SKM-1 (cell line): ENCODE measurements at regions not wholly inside any gene's neighbourhood (a gene's known extent, or its start where the extent isn't known, plus 50 kb on each side); places are given as distances from the start of the nearest gene placed in this dataset.
"Not testable (repeated sequence)": the region's sequence is repeated elsewhere in the genome, so short reads cannot be mapped to it uniquely, and the experiment has no call there.

Experiments
- DNase-seq: peaks from one replicate; lab custom pipeline; 2025; ENCODE audit not compliant: unreplicated experiment; lab: John Stamatoyannopoulos, UW

DNA sequence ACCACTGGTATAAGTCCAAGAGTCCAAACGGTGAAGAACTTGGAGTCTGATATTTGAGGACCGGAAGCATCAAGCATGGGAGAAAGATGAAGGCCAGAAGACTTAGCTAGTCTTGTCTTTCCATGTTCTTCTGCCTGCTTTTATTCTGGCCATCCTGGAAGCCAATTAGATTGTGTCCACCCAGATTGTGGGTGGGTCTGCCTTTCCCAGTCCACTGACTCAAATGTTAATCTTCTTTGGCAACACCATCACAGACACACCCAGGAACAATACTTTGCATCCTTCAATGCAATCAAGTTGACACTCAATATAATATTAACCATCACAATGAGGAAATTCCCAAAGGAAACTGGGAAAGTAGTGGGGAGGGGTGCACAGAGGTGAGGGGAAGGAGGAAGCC, 340.1 kb downstream of the BMP4 start:
- DNase-seq, result not testable (repeated sequence)

DNA sequence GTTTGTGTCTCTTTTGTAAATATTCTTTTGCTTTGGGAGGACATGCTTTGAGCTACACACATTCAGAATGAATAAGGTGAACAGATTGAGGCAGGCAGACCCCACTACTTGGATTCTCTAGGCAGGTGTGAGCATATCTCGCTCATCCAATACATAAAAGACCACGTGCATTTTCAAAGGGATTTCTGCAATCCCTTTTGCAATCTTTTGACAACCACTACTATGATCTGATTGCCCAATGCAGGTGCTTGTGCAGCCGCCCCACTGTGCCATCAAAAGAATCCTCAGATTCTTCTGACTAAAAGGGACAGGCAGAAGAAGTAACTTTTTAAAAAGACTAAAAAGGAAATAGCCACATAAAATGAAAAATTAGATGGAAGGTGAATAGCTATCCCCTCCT, 341.4 kb downstream of the BMP4 start:
- no peak for DNase-seq

DNA sequence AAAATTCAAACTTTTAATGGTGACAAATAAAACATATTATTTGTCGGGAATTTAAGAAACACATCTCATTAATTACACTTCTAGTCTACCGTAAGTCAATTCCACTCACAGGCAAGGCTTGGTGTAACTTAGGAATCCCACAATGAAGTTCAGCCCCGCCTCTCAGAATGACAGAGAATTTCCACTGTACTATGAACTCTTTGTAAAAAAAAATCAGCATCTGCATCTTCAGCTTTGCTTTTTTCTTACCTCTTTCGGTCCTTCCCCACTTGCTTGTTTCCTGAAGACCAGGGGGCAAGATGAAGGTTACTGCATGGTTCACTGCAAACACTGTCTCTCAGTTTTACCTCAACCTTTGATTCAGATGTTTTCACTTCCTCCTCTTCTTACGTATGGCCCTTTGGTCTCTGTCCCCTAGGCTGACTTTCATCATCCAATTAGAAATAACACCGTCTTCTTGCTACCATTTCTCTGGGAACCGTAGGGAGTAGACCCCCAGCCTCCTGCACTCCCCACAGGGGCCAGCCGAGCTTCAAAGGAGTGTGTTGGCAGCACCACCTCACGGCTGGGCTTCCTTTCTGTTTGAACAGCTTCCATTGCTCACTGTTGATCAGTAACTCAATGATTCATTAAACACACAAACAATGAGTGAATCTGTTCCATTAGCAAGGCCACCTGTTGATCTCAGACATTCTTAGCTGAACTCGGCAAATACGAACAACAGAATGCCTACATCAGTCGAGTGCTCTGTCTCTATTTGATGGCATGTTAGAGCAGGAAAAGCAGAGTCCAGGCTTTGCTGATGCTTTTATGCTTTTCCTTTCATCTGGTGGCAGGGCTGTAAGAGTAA, 343.0 kb downstream of the BMP4 start:
- DNase-seq, result no peak

DNA sequence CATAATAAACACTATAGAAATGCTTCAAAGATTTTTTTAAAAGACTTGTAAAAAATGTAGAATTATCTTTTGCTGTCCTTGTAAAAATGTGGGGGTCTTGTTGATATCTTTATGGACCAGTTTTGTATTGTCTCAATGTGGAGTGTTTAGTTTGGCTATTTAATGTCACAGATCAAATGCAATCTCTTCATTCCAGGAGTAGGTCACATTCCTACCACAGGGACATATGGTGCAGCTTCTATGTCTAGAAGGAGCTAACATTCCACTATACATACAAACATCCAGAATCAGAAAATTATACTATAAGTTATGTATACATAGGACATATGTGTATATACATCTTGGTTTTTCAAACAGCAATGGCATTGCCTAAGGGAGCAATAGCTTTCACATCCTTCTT, 345.7 kb downstream of the BMP4 start:
- no peak for DNase-seq

DNA sequence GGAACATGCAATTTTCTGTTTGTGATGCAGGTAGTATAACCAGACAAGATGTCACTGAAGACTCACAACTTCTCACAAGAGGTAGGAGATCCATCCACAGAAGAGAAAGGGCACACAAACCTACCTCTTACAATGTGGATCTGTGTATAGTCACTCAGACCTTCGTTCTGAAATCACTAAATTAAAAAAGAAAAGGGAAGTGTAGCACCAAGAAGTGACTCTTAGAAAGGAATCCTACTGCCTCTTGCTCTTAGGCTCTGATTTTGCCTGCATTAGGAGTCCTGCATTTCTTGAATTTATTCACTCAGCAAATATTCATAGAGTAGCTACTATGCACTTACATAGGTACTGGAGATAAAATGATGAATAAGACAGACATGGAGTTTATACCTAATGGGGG, 347.6 kb downstream of the BMP4 start:
- no peak for DNase-seq

DNA sequence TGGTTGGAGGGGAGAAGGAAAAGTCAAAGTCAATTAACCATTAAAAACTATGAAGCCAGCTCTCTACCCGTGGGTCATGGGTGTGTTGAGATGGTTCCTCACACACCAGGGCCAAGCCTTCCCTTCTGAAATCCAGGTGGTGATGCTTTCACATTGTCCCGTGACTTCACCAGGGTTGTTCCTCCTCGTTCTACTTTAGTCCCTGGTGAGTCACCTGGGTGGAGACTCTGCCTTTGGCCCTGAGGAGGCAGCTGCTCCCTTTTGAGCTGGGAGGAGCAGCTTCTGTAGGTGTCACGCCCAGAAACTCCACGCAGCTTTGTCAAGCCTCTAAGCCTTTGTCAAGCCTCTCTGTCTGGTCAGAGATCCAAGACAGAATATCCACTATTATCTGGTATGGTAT, 348.3 kb downstream of the BMP4 start:
- DNase-seq, result no peak

DNA sequence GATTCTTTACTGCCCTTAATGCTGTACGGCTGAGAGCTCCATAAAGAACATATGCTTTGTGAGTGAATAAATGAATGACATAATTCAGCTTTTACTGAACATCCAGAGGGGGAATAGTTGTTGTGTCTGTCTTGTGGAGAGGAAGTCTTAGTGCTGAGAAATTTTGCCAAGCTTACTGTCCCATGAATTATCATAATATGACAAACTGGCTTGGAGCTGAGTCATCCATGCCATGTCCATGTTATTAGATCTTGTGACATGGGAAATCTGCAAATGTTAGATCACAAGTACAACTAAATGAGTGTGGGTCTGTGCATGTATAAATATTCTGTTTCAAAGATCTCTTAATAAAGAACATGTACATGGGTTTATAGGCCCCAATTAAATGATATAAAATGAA, 350.4 kb downstream of the BMP4 start:
- no peak for DNase-seq

DNA sequence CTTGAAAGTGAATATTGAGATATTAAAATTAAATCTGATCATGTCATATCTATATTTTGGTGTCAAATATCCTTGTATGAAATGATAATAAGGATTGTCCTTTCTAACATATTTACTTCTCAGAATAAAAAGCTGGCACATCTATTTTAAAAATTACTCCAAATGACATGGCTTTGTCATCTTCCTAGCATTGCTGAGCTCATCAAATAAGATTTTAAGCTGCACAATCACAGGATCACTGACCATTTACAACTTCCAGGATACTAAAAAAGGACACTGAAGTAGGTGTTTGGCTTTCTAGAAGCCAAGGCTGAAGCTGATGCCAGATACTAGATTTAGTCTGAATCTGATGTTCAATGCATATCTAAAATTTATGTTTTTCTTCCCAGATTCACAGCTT, 351.1 kb downstream of the BMP4 start:
- no peak for DNase-seq

DNA sequence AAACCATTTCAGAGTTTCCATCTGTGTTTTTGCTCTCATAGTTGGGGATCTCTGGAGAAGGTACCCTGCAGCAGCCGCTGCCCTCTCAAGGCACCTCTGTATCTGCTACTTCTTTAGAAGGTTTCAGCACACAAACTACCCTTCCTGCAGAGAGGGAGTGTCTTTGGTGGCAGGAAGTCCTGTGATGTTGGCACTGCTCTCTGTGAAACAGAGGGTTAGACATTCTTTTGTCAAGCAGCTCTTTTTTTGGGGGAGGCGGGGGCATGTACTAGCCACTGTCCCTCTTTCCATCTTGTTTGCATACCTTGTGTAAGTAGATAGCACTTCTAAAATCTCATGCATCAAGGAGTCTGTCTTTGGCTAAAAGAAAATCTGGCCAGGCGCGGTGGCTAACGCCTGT, 352.6 kb downstream of the BMP4 start:
- DNase-seq, result no peak

DNA sequence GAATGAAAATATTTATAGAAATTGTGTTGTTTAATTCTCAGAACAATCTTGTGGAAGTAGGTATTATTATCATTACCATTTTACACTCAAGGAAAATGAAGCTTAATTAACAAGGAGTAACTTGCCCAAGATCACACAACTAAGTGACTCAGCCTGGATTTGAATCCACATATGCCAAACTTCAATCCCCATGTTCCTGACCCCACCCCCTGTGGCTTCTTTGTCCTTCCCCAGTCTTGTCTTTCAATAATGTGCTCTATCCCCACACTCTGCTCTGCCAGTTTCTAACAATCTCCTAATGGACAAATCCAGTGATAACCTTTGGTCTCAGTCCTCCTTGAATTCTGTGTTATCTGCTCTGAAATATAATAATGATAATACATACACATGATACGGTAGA, 355.2 kb downstream of the BMP4 start:
- no peak for DNase-seq

DNA sequence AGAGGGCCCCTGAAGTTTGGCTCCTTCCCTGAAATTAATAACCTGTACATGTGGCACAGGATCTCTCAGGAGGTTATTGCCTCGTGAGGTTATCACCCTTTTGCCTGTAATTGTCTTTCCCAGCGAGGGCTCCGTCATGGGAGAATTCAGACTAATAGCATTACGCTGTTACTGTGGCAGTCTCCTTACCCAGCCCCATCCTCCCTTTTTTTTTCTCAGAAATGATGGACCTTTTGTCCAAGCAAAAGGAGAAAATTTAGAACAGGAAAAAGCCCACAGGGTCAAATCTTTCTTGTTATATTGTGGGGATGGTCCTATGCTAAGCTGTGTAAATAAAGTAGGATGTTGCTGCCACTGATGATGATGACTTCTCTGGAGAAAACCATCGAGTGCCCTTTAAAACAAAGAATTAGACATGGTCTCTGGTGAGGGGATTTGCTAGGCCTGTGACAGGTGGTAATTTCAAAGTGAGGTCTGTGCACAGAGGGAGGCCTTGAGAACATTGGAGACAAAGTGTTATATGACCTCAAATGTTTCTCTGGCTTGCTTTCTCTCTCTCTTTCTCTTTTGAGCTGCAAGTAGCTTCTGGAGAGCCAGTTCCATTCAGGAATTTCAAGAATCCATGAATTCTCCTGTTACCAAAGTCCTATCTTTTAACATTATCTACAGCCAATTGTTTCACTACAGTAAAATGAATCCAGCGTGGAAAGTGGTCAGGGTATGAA, 357.2 kb downstream of the BMP4 start:
- no peak for DNase-seq

DNA sequence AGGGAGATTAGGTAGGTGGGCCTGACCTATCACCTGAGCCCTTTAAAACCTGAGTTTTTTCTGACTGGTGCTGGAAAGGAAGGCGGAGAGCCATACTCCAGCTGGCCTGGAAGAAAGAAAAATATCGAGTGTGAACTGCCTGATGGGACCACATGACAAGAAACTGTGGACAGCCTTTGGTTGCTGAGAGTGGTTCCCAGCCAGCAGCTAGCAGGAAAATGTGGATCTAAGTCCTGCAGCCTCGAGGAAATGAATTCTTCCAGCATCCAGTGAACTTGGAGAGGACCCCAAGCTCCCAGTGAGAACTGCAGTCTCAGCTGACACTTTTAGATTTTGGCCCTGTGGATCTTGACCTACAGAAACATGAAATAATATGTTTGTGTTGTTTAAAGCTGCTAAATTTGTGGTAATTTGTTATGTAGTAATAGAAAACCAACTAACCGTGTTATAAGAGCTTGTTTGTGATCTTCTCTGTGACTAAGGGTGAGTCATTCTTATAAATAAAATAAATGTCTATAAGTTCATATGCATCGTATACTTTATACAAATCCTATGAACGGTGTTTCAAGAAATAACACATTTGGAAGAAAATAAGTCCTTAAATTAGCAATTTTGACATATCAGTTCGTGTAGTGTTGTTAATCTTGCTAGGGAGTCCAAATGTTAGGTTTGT, 359.6 kb downstream of the BMP4 start:
- DNase-seq, result no peak

DNA sequence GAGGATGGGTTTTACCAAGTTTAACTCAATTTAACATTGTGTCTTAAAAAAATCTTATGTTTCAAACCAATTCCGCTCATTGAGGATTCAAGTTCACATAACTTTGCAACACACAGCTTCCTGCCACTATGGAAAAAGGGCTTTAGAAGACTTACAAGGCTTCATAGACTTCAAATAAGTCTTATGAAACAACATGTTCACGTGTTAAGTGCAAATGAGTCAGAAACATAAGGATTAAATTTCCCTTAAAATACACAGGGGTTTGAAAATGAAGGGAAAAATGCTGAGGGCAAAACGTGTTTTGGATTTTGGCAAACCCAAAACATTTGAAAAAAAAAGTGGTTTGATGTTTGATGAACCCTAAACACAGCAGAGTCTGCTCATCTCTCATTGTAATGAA, 364.8 kb downstream of the BMP4 start:
- no peak for DNase-seq

DNA sequence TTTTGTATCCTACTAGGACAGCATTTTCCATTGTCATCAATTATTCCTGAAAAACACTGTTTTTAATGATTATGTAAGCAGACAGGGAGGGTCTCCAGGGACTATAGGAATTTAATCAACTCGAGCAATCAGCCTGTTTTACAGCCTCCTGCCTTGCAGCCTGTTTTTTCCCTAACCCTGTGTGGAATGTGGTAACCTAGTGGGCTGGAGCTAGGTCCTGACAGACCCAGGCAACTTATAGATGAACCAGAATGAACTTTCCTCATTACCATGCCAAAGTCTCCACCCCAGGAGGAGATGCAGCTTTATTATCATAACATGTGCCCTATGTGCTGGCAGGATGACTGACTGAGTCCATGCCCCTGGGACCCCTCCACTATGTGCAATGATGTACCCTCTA, 375.1 kb downstream of the BMP4 start:
- no peak for DNase-seq

DNA sequence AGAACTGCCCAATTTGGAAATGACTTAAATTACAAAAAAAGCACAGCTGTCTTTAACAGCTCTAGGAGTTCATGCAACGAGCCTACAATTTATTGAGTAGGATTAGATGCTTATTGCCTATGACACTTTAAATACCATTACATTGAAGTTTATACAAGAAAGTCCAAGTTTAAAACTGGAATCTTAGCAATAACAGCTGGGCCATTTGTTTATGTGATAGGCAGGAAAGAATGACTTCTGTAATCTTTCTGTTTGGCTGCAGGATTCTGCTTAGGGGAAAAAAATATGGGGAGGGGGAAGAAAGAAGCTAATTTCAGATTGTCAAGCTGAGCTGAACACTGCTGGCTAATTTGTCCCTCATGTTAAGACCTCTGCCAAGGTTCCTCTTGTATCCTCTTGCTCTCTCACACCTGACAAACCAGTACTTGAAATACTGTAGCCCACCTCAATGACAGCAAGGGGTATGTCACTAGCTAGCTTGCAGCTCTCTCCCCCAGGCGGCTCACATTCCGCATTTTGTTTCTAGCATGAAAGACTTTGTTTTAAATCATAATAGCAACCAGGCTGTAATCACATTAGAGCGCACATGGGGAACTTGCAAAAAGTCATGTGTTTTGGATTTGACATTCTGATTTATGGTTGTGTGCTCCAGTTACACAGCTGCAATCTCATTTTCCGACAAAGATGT, 384.8 kb downstream of the BMP4 start:
- DNase-seq, result no peak

DNA sequence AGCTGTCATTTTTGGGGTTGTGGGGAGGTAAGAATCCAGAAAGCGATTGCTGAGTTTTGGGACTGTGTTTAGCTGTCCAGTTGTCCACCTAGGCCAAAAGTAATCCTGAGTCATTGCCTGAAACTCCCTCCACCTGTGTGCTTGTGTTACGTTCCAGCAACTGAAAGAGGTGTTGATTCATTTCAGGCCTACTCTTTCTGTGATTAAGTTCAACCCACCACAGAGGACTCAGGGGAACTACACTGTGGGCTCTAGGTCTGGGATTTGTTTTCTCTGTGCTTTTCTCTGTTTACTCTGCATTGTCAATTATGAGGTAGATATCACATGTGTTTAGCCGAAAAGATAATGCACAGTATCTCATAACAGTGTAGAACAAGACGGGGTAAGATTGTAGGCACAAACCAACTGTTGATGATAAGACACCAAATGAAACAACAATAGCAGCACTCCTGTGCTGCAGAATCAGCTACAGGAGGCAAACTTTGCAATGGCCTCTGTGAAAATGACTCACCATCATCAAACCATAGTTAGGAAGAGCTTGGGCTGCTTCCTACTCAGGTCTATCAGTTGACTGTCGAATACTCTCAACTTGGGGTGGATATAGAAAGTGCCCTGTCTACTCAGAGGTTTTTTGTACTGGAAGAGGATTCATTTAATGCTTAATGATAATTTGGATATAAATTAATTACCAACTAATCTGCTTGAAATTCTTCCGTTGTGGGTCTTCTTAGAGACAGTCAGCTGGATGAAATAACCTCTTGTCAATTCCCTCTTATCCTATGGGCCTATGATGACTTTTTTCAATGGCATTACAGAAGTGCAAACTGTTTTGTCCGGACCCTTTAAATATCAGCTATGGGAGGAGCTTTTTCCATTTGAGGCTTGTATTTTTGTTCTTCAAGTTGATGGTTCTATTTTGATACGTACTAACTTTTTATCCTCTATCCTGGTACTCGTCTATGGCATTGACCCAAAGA, 385.9 kb downstream of the BMP4 start:
- no peak for DNase-seq

DNA sequence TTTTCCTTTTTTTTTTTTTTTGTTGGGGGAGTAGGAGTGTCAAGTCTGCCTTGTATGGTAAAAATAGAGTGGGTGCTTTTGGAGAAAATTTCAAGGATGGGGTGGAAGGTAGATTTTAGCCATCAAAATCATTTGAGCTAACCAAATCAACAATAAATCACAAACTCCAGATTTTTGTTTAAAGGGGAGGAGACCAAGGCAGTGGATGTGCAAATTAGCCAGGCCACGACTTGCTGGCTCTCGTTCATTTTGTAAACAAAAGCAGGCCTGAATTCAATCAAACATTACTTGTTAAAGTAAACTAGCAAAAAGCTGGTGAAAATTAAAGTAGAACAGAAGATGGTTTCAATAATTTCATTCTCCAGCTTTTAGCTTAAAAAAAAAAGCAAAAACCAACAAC, 387.2 kb downstream of the BMP4 start:
- DNase-seq, result no peak

DNA sequence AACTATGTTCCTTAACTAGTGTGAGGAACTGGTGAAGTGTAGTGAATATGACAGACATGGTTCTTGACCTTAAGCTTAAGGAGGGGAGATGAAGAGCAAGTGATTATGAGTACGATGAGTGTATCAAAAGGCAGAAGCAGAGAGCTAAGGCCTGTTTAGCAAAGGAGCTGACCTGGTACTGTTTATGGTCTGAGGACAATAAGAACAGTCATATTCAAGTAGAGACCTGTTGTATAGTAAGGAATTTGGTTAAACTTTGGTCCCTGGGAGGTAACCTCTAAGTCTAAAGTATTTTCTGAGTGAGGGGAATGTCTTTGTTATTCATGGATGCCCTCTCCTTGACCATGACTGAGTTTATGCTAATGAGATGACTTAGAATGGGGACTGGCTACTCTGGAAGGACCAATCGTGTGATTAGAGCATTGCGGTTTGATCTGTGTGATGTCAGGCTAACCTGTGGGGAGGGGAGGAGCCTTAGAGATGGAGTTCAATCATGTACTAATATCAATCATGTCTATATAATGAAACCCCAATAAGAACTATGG, 389.3 kb downstream of the BMP4 start:
- DNase-seq, result no peak

DNA sequence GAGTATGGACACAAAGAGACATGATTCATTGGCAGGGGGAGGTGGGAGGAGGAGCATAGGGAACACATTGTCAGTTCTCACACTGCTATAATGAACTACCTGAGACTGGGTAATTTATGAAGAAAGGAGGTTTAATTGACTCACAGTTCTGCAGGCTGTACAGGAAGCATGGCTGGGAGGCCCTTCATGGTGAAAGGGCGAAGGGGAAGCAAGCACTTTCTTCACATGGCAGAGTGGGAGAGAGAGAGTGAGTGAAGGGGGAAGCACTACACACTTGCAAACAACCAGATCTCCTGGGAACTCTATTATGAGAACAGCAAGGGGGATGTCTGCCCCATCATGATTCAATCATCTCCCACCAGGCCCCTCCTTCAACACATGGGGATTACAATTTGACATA, 391.8 kb downstream of the BMP4 start:
- no peak for DNase-seq

DNA sequence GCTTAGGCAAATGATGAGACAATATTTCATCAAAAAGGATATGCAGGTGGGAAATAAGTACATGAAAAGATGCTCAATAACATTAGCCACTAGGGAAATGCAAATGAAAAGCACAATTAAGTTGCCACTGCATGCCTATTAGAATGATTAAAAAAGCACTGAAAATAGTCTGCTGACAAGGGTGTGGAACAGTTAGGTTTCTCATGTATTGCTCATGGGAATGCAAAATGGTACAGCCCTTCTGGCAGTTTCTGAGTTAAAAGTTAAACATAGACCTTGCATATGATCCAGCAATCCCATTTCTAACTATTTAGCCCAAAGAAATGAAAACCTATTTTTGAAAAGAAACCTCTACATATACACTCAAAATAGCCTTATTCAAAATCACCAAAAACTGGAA, 393.0 kb downstream of the BMP4 start:
- DNase-seq, result no peak
